Loucy (cell line): ENCODE measurements at regions not wholly inside any gene's neighbourhood (a gene's known extent, or its start where the extent isn't known, plus 50 kb on each side); places are given as distances from the start of the nearest gene placed in this dataset.

ENCODE experiments used
- H2AFZ ChIP-seq: fragments of 200-600 bp; sonication (generic); 2 replicates; pipeline ENCODE4 v1.6.0; 2016; ENCODE audit warnings: antibody characterized with exemption, mild to moderate bottlenecking, low read length, moderate library complexity
- H3F3A ChIP-seq: fragments of 200-600 bp; 2 replicates; pipeline ENCODE4 v1.6.0; 2016; ENCODE audit warnings: antibody characterized with exemption, low read depth, mild to moderate bottlenecking
- H3K27me3 ChIP-seq: fragments of 200-600 bp; sonication (generic); 2 replicates; pipeline ENCODE4 v1.6.1; 2014; ENCODE audit warnings: low read length, mild to moderate bottlenecking; ENCODE audit not compliant: insufficient read depth, poor library complexity, severe bottlenecking
- H3K36me3 ChIP-seq: fragments of 200-600 bp; sonication (generic); 2 replicates; pipeline ENCODE4 v1.6.1; 2016; ENCODE audit warnings: low read length; ENCODE audit not compliant: insufficient read depth
- H3K4me1 ChIP-seq: fragments of 200-600 bp; sonication (generic); 2 replicates; pipeline ENCODE4 v1.5.1; 2014; ENCODE audit warnings: low read length, mild to moderate bottlenecking; ENCODE audit not compliant: insufficient read depth, poor library complexity, severe bottlenecking
- H3K4me2 ChIP-seq: fragments of 200-600 bp; sonication (generic); 2 replicates; pipeline ENCODE4 v1.6.0; 2014; ENCODE audit warnings: antibody characterized with exemption, low read length, low read depth, mild to moderate bottlenecking; ENCODE audit not compliant: poor library complexity, severe bottlenecking
- H3K4me3 ChIP-seq: fragments of 200-600 bp; sonication (generic); 2 replicates; pipeline ENCODE4 v1.5.1; 2014; ENCODE audit warnings: low read length, mild to moderate bottlenecking, mixed read lengths; ENCODE audit not compliant: poor library complexity, severe bottlenecking
- H3K79me2 ChIP-seq: fragments of 200-600 bp; sonication (generic); 2 replicates; pipeline ENCODE4 v1.6.1; 2014; ENCODE audit warnings: low read length; ENCODE audit not compliant: insufficient read depth
- H3K9ac ChIP-seq: fragments of 200-600 bp; sonication (generic); 2 replicates; pipeline ENCODE4 v1.6.0; 2014; ENCODE audit warnings: mild to moderate bottlenecking, low read depth, low read length, moderate library complexity; ENCODE audit not compliant: poor library complexity, severe bottlenecking
- H3K9me2 ChIP-seq: fragments of 200-600 bp; sonication (generic); replicated peaks from 2 replicates; pipeline ENCODE4 v1.6.1; 2016; ENCODE audit warnings: low read depth, low read length, mixed read lengths
- H3K9me3 ChIP-seq: fragments of 200-600 bp; sonication (generic); 2 replicates; pipeline ENCODE4 v1.6.1; 2014; ENCODE audit warnings: mild to moderate bottlenecking, antibody characterized with exemption, low read length, low read depth; ENCODE audit not compliant: insufficient read depth
- H4K20me1 ChIP-seq: fragments of 200-600 bp; sonication (generic); 2 replicates; pipeline ENCODE4 v1.6.0; 2014; ENCODE audit warnings: antibody characterized with exemption, low read length, mild to moderate bottlenecking; ENCODE audit not compliant: insufficient read depth, poor library complexity, severe bottlenecking
- CTCF ChIP-seq: fragments of 200-600 bp; sonication (generic); conservative IDR thresholded peaks from 2 replicates; pipeline ENCODE4 v1.5.1; 2014; ENCODE audit warnings: mild to moderate bottlenecking, antibody characterized with exemption, low read length
- EZH2phosphoT487 ChIP-seq: fragments of 200-600 bp; IDR thresholded peaks from 2 replicates; pipeline ENCODE4 v1.6.1; 2018; ENCODE audit warnings: antibody characterized with exemption, mild to moderate bottlenecking, moderate library complexity, borderline replicate concordance

DNA sequence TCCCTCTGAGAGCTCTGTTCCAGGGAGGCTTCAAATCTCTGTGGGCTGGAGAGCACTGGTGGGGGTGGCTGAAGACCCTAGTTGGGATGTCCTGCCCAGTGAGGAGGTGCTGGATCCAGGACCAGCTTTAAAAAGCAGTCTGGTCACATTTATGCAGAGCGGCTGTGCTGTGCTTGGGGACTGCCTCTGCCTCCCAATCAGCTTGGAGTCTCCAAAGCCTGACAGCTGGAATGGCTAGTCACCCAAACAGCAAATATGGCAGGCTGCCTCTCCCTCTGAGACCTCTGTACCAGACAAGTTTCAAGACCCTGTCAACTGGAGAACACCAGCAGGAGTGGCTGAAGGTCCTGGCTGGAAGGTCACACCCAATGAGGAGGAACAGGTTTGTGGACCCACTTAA, 848.1 kb upstream of the DIAPH2 start:
- no peak for TF ChIP-seq EZH2phosphoT487
- Histone ChIP-seq H3K27me3 (no peaks in the 10 kb centered on the region), H3K9me2 (no peaks in the 10 kb centered on the region), H3K9me3 (no peaks in the 10 kb centered on the region), H2AFZ (no peak overlapping the region), H3K79me2 (no peaks in the 10 kb centered on the region), H3K4me1 (no peaks in the 10 kb centered on the region), H3F3A (no peaks in the 10 kb centered on the region), H3K4me3 (no peak overlapping the region), H3K9ac (no peak overlapping the region), H3K36me3 (no peaks in the 10 kb centered on the region), H3K4me2 (no peak overlapping the region), H4K20me1 (no peaks in the 10 kb centered on the region)

DNA sequence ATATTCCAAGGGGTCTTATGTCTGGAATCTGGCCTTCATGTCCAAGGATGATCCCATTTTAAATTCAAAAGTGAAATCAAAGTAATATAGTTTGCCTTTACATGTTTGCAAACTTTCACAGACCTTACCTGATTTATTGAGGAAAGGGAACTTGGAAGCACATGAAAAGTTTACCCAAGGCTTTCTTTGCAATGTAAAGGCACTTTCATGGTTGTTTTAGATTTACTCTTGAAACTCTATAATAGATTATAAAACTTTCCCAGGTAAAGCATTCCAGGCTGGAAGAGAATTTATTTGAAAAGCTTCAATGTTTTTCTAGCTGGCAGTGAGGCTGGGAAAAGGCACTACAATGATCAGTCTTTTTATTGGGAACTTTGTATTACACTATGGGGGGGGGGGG, 842.8 kb upstream of the DIAPH2 start:
- Histone ChIP-seq H3K27me3 (no peaks in the 10 kb centered on the region), H2AFZ (no peak overlapping the region), H3K79me2 (no peaks in the 10 kb centered on the region), H3K4me1 (no peaks in the 10 kb centered on the region), H4K20me1 (no peaks in the 10 kb centered on the region), H3K9me3 (no peaks in the 10 kb centered on the region), H3K4me2 (no peak overlapping the region), H3K9ac (no peak overlapping the region), H3K36me3 (no peaks in the 10 kb centered on the region), H3K4me3 (no peak overlapping the region), H3K9me2 (no peaks in the 10 kb centered on the region), H3F3A (no peaks in the 10 kb centered on the region)
- TF ChIP-seq CTCF: no peak
- no peak for TF ChIP-seq EZH2phosphoT487

DNA sequence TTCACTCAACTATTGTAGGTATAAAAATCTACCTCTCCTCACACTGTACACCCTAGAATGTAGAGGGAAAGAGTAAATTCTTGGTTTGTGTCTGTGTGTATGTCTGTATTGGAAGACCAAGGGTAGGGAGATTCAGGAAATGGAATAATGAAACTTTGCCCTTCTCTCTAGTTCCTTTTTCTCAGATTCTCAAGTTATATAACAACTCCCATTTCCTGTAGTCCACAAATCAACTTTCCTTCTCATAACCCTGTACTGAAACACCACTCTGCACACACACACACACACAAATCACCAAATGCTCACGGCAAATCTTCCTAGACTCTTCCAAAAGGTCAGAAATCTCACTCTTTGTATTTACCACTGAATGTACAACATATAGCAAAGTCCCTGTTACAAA, 824.5 kb upstream of the DIAPH2 start:
- Histone ChIP-seq H3K4me3 (no peak overlapping the region), H3K36me3 (no peaks in the 10 kb centered on the region), H3K79me2 (no peaks in the 10 kb centered on the region), H4K20me1 (no peaks in the 10 kb centered on the region), H3F3A (no peaks in the 10 kb centered on the region), H3K9me3 (no peaks in the 10 kb centered on the region), H3K4me1 (no peaks in the 10 kb centered on the region), H3K4me2 (no peak overlapping the region), H2AFZ (no peak overlapping the region), H3K27me3 (no peaks in the 10 kb centered on the region), H3K9ac (no peak overlapping the region), H3K9me2 (no peaks in the 10 kb centered on the region)
- TF ChIP-seq CTCF (no peak), EZH2phosphoT487 (no peak)

DNA sequence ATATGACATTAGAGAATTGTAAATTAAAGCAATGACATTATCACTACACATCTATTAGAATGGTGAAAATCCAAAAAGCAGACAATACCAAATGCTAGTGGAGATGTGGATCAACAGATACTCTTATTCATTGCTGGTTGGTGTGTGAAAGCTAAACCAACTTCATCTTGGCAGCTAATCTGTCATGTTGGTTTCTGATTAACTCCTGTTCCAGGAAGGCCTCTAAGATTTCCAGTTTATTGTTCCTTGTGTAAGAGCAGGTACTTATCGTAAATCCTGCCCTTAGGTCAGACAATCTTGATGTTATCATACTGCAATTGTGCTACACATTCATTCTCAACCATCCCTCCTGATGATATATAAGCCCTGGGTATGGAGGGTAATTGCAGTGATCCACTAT, 809.0 kb upstream of the DIAPH2 start:
- Histone ChIP-seq H3K4me1 (no peaks in the 10 kb centered on the region), H3K4me3 (no peak overlapping the region), H3K9me2 (no peaks in the 10 kb centered on the region), H3K9me3 (no peaks in the 10 kb centered on the region), H3K9ac (no peak overlapping the region), H3F3A (no peaks in the 10 kb centered on the region), H3K27me3 (no peaks in the 10 kb centered on the region), H2AFZ (no peak overlapping the region), H4K20me1 (no peaks in the 10 kb centered on the region), H3K36me3 (no peaks in the 10 kb centered on the region), H3K79me2 (no peaks in the 10 kb centered on the region), H3K4me2 (no peak overlapping the region)
- TF ChIP-seq CTCF (no peak), EZH2phosphoT487 (no peak)
